ENCODE measurements at regions not wholly inside any gene's neighbourhood (a gene's known extent, or its start where the extent isn't known, plus 50 kb on each side); places are given as distances from the start of the nearest gene placed in this dataset.

GRCh38 chr11:69931060-69931910 is 112.1 kb upstream of the FGF3 start:
- TF ChIP-seq EZH2 (IDR thresholded peaks at IDR 0.05; ENCODE audit: borderline replicate concordance): no peak
- TF ChIP-seq CTCF (IDR thresholded peaks at IDR 0.05; ENCODE audit: poor library complexity): no peak
- no peak for TF ChIP-seq EZH2phosphoT487 (IDR thresholded peaks at IDR 0.05; ENCODE audit: low read depth, severe bottlenecking, unreplicated experiment)

Measured in hepatocyte (in vitro differentiated cells).